GM21447 (cell line): ENCODE measurements at regions not wholly inside any gene's neighbourhood (a gene's known extent, or its start where the extent isn't known, plus 50 kb on each side); places are given as distances from the start of the nearest gene placed in this dataset.
"Not testable (repeated sequence)": the region's sequence is repeated elsewhere in the genome, so short reads cannot be mapped to it uniquely, and the experiment has no call there.

Source experiments
- ATAC-seq: cut with Tn5 transposase; IDR thresholded peaks from one replicate; pipeline ENCODE4 v1.9.1; 2021; ENCODE audit not compliant: unreplicated experiment

GRCh38 chr6:11891547-11891946 is 112.9 kb upstream of the ADTRP start:
- ATAC-seq: no peak

GRCh38 chr6:11890849-11891248 is 112.2 kb upstream of the ADTRP start:
- ATAC-seq: no peak

GRCh38 chr6:11890209-11890608 is 111.6 kb upstream of the ADTRP start:
- ATAC-seq: no peak

GRCh38 chr6:11889572-11889971 is 111.0 kb upstream of the ADTRP start:
- no peak for ATAC-seq

GRCh38 chr6:11888727-11889126 is 110.1 kb upstream of the ADTRP start:
- ATAC-seq: no peak

GRCh38 chr6:11885159-11885558 is 106.6 kb upstream of the ADTRP start:
- no peak for ATAC-seq

GRCh38 chr6:11883471-11883870 is 104.9 kb upstream of the ADTRP start:
- not testable (repeated sequence) for ATAC-seq

- not testable (repeated sequence) for ATAC-seq
Measured at GRCh38 chr6:11880156-11880555, 101.6 kb upstream of the ADTRP start.

GRCh38 chr6:11878735-11879134 is 100.1 kb upstream of the ADTRP start:
- no peak for ATAC-seq

GRCh38 chr6:11878029-11878428 is 99.4 kb upstream of the ADTRP start:
- ATAC-seq: no peak

- peak; percentile 87 for ATAC-seq
Measured at GRCh38 chr6:11876934-11877433, 98.4 kb upstream of the ADTRP start.

GRCh38 chr6:11875325-11876109 is 96.9 kb upstream of the ADTRP start:
- no peak for ATAC-seq

- ATAC-seq: no peak
Measured at GRCh38 chr6:11869672-11870340, 91.2 kb upstream of the ADTRP start.

GRCh38 chr6:11868392-11868791 is 89.8 kb upstream of the ADTRP start:
- no peak for ATAC-seq

- no peak for ATAC-seq
Measured at GRCh38 chr6:11865680-11866300, 87.2 kb upstream of the ADTRP start.

- ATAC-seq: no peak
Measured at GRCh38 chr6:11858439-11858838, 79.8 kb upstream of the ADTRP start.

GRCh38 chr6:11855743-11856142 is 77.1 kb upstream of the ADTRP start:
- no peak for ATAC-seq

- ATAC-seq: no peak
Measured at GRCh38 chr6:11854408-11855165, 76.0 kb upstream of the ADTRP start.

- no peak for ATAC-seq
Measured at GRCh38 chr6:11853678-11854407, 75.2 kb upstream of the ADTRP start.

GRCh38 chr6:11852061-11852651 is 73.6 kb upstream of the ADTRP start:
- ATAC-seq: no peak
